ENCODE measurements at regions not wholly inside any gene's neighbourhood (a gene's known extent, or its start where the extent isn't known, plus 50 kb on each side); places are given as distances from the start of the nearest gene placed in this dataset.

DNA sequence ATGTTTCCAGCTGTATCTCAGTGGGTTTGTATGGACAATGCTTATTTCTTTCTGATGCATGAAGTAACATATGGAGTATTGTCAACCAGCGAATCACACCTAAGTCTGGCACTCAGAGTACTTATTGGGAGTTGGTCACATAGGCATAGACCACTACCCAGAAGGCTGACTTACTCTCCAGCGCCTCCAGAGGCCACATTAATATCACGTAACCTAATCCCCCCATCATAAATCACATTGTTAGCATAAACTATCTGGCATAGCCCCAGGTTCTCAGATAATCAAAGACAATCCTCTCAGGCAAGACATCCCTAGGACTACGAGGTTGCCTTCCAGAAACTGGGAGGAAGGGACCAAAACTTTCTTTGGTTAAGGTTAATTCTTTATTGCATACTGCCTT lies 560.5 kb upstream of the PABPC4L start:
- TF ChIP-seq, protein P1, sequence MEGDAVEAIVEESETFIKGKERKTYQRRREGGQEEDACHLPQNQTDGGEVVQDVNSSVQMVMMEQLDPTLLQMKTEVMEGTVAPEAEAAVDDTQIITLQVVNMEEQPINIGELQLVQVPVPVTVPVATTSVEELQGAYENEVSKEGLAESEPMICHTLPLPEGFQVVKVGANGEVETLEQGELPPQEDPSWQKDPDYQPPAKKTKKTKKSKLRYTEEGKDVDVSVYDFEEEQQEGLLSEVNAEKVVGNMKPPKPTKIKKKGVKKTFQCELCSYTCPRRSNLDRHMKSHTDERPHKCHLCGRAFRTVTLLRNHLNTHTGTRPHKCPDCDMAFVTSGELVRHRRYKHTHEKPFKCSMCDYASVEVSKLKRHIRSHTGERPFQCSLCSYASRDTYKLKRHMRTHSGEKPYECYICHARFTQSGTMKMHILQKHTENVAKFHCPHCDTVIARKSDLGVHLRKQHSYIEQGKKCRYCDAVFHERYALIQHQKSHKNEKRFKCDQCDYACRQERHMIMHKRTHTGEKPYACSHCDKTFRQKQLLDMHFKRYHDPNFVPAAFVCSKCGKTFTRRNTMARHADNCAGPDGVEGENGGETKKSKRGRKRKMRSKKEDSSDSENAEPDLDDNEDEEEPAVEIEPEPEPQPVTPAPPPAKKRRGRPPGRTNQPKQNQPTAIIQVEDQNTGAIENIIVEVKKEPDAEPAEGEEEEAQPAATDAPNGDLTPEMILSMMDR (IDR thresholded peaks at IDR 0.05; ENCODE audit: extremely low read depth, missing control alignments), result peak; percentile 24
- no peak for DNase-seq (ENCODE audit: low spot score)

DNA sequence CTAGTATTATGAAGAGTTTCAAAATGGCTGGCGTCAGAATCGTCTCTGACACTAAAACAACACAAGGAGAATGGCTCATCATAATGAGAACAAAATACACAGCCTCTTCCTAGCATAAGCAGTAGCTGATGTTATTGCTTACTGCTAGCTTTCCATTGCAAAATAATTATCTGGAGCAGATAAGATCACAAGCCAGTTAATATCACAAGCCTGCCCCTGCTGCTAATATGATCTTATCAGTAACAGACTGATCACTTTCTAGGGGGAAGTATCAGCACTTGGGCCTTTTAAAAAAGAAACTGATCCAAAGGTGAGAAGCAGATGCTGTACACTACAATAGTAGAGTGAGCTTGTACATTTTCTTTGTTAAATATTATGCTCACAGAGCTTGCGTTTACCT lies 554.8 kb upstream of the PABPC4L start:
- TF ChIP-seq, protein P1 (IDR thresholded peaks at IDR 0.05; ENCODE audit: extremely low read depth, missing control alignments), result no peak
- no peak for DNase-seq (ENCODE audit: low spot score)

DNA sequence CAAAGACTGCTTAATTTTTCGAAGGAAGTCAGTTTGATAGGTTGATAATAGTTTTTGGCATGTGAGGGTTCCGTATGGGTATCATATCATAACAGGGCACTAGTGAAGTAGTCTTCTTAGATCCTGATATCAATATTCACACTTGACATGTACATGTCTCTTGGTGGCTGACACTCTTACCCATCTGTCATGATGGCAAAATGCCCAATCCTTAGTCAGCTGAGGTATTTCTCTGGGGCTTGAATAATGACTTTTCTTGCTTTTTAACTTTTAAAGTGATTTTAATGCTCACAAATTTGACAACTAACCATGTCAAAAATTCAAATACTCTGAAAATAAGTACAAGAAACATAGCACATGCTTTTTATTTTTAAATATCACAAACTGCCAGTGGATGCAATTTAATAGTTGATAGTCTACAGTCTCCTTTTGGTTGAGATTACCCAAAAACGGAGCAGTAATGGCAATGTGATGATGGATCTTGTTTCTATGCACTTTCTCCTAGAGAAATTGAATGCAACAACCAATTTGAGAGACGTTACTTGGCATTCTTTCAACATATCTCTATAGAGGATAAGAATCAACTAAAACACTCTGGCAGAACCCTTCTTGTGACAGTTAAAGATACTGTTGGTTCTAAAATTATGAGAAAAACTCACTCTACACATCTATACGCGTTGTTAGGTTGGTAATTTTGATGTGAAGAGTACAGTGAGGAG lies 552.9 kb upstream of the PABPC4L start:
- TF ChIP-seq, protein P1 (IDR thresholded peaks at IDR 0.05; ENCODE audit: extremely low read depth, missing control alignments), result no peak

DNA sequence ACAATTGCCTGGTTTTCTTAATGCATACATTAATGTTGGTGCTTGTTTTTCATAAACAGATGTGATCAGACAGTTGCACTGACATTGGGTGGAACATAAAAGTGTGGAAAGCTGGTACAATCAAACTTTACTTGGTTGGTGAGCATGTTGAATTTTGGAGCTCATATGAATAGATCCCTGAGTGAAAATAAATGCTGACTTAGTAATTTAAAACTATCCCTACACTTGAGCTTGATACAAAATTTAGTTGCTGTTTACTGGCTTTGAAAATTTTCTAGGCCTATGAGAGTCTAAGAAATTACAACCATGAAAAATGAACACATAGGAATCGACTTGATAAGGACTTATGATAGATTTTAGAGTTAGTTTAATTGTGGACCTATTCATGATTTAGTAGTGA lies 551.8 kb upstream of the PABPC4L start:
- TF ChIP-seq, protein P1 (IDR thresholded peaks at IDR 0.05; ENCODE audit: extremely low read depth, missing control alignments), result no peak
- no peak for DNase-seq (ENCODE audit: low spot score)

More for the DNA sequence above, 552.9 kb upstream of the PABPC4L start:
- no peak for DNase-seq (ENCODE audit: low spot score)

DNA sequence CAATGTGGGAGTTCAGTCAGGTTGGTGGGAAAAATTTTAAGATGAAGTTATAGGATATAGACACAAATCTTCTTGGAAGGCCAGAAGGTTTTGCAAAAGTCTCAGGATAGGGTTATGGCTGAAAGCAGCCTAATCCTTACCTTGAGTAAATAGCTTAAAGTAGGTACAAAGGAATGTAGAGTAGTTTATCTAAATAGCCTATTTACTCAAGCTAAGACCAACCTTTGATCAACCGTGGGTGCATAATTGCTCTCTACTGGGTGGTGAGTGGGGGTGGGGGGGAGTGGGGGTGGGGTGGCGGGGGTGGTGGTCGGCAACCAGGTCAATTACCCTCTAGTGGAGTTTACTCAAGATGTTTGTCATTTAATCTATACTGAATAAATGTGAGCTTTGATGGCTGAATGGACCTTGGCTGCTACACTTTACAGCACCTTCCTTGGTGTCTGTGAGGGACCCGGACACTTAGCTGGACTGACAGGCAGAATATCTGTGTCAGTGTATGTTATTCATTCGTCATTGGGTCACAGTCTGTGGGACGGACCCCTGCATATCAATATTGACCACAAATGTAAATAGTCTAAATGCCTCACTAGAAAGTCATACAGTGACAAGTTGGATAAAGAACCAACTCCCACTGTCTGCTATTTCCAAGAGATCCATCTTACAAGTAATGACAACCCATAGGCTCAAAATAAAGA lies 545.7 kb upstream of the PABPC4L start:
- TF ChIP-seq, protein P1 (IDR thresholded peaks at IDR 0.05; ENCODE audit: extremely low read depth, missing control alignments), result no peak
- no peak for DNase-seq (ENCODE audit: low spot score)

DNA sequence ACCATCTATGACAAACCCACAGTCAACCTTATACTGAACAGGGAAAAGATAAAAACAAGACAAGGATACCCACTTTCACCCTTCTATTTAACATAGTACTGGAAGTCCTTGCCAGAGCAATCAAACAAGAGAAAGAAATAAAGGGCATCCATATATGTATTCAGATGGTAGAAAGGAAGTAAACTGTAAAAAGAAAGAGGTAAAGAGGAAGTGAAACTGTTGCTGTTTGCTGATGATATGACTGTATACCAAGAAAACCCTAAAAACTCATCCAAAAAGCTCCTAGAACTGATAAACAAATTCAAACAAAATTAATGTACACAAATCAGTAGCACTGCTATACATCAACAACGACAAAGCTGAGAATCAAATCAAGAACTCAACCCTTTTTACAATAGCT lies 538.7 kb upstream of the PABPC4L start:
- no peak for DNase-seq (ENCODE audit: low spot score)
- TF ChIP-seq, protein P1 (IDR thresholded peaks at IDR 0.05; ENCODE audit: extremely low read depth, missing control alignments), result no peak

DNA sequence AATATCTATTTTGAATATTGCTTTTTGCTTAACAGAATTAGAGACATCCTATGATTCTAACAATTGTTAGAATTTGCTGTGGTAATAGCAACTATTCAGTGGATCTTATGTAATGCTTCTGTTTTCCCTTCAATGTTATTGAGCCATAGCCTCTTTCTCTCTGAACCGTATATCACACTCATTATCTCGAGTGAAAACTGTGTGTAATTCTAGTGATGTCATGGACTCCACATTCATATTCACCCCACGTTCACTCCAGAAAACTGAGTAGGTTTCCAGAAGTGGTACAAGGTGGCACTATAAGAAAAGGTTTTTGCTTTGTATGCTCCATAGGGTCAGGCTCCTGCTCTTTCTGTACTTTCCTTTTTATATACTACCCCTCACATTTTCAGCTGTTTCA lies 534.3 kb upstream of the PABPC4L start:
- DNase-seq (ENCODE audit: low spot score), result no peak
- TF ChIP-seq, protein P1 (IDR thresholded peaks at IDR 0.05; ENCODE audit: extremely low read depth, missing control alignments), result no peak
